ENCODE measurements at regions not wholly inside any gene's neighbourhood (a gene's known extent, or its start where the extent isn't known, plus 50 kb on each side); places are given as distances from the start of the nearest gene placed in this dataset.

DNA sequence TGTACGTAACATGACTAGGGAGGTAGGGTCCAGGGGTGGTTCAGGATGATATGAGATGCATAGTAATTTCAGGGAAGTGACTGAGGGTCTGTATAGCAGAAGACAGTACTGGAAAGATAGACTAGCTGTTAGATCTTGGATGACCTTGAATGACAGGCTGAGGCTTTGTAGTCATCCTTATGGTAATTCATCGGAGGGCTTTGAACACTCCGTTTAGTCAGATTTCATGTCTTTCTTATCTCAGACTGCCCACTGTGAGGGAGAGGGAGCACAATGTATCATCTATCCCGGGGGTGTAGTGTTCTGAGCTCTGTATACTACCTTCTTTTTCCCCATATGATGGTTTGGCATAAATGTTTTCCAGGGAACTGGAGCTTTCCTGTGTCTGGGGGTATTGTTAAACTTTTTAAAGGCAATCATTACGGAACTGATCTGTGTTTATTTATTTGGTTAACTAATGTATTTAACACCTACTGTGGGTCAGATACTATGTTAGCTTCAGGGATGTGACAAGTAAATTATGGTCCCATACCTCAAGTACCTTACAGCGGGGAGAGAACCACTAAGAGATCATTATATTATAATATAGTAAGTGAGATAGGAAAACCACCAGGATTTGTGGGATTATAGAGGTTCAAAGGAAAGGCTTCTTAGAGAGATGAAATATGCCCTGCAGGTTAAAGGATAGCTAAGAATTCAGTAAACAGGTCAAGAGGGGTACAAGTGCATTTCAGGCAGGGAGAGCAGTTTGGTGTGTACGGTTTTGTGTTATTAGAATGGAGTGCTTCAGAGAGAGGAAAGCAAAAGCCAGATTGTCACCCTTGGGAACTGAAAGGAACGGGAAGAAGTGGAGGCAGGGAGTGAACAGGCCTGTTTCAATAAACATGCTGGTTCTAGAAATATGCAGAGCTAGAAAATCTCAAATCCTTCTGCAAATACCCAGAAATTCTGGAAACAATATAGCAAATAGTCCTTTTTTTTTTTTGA, 164.8 kb upstream of the KL start:
- H3K27me3 ChIP-seq (ENCODE audit: insufficient read depth, low read depth, low read length) = no peaks in the 10 kb centered on the region
- H3F3A ChIP-seq (ENCODE audit: insufficient read depth, low read length, poor library complexity, severe bottlenecking) = no peaks in the 10 kb centered on the region
- H3K9ac ChIP-seq (ENCODE audit: low read length) = no peak overlapping the region
- no peaks in the 10 kb centered on the region for H3K9me2 ChIP-seq (ENCODE audit: insufficient read depth, low read length)
- no peak for TF ChIP-seq RAD21 (conservative IDR thresholded peaks at IDR 0.05)
- no peak for TF ChIP-seq POLR2AphosphoS5 (IDR thresholded peaks at IDR 0.05)
- TF ChIP-seq MXI1 (conservative IDR thresholded peaks at IDR 0.05; ENCODE audit: poor library complexity, severe bottlenecking) = no peak
- TF ChIP-seq, protein P1, sequence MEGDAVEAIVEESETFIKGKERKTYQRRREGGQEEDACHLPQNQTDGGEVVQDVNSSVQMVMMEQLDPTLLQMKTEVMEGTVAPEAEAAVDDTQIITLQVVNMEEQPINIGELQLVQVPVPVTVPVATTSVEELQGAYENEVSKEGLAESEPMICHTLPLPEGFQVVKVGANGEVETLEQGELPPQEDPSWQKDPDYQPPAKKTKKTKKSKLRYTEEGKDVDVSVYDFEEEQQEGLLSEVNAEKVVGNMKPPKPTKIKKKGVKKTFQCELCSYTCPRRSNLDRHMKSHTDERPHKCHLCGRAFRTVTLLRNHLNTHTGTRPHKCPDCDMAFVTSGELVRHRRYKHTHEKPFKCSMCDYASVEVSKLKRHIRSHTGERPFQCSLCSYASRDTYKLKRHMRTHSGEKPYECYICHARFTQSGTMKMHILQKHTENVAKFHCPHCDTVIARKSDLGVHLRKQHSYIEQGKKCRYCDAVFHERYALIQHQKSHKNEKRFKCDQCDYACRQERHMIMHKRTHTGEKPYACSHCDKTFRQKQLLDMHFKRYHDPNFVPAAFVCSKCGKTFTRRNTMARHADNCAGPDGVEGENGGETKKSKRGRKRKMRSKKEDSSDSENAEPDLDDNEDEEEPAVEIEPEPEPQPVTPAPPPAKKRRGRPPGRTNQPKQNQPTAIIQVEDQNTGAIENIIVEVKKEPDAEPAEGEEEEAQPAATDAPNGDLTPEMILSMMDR (IDR thresholded peaks at IDR 0.05; ENCODE audit: poor library complexity, severe bottlenecking) = no peak
- no peak for TF ChIP-seq EZH2 (IDR thresholded peaks at IDR 0.05; ENCODE audit: borderline replicate concordance, insufficient read depth, low read length, poor library complexity, severe bottlenecking)
- TF ChIP-seq, protein P2, sequence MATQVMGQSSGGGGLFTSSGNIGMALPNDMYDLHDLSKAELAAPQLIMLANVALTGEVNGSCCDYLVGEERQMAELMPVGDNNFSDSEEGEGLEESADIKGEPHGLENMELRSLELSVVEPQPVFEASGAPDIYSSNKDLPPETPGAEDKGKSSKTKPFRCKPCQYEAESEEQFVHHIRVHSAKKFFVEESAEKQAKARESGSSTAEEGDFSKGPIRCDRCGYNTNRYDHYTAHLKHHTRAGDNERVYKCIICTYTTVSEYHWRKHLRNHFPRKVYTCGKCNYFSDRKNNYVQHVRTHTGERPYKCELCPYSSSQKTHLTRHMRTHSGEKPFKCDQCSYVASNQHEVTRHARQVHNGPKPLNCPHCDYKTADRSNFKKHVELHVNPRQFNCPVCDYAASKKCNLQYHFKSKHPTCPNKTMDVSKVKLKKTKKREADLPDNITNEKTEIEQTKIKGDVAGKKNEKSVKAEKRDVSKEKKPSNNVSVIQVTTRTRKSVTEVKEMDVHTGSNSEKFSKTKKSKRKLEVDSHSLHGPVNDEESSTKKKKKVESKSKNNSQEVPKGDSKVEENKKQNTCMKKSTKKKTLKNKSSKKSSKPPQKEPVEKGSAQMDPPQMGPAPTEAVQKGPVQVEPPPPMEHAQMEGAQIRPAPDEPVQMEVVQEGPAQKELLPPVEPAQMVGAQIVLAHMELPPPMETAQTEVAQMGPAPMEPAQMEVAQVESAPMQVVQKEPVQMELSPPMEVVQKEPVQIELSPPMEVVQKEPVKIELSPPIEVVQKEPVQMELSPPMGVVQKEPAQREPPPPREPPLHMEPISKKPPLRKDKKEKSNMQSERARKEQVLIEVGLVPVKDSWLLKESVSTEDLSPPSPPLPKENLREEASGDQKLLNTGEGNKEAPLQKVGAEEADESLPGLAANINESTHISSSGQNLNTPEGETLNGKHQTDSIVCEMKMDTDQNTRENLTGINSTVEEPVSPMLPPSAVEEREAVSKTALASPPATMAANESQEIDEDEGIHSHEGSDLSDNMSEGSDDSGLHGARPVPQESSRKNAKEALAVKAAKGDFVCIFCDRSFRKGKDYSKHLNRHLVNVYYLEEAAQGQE (IDR thresholded peaks at IDR 0.05; ENCODE audit: borderline replicate concordance) = no peak
- no peak for TF ChIP-seq TAF1 (IDR thresholded peaks at IDR 0.05; ENCODE audit: low read depth)
- no peak for TF ChIP-seq SMC3 (conservative IDR thresholded peaks at IDR 0.05; ENCODE audit: poor library complexity)
- no peak for TF ChIP-seq EP300 (conservative IDR thresholded peaks at IDR 0.05; ENCODE audit: poor library complexity, severe bottlenecking)
- H4K20me1 ChIP-seq (ENCODE audit: insufficient read depth) = no peaks in the 10 kb centered on the region
- H3K79me2 ChIP-seq (replicated peaks; ENCODE audit: insufficient read depth, low read length) = no peaks in the 10 kb centered on the region
- H2AFZ ChIP-seq (ENCODE audit: low read depth, low read length) = no peak overlapping the region
- no peak overlapping the region for H3K4me3 ChIP-seq (ENCODE audit: low read length)
- H3K36me3 ChIP-seq (ENCODE audit: insufficient read depth, low read length) = no peaks in the 10 kb centered on the region
- H3K4me2 ChIP-seq (ENCODE audit: low read length) = no peak overlapping the region
- H3K27ac ChIP-seq (ENCODE audit: low read length) = no peak overlapping the region
- H3K9me3 ChIP-seq (ENCODE audit: low read length) = no peaks in the 10 kb centered on the region

DNA sequence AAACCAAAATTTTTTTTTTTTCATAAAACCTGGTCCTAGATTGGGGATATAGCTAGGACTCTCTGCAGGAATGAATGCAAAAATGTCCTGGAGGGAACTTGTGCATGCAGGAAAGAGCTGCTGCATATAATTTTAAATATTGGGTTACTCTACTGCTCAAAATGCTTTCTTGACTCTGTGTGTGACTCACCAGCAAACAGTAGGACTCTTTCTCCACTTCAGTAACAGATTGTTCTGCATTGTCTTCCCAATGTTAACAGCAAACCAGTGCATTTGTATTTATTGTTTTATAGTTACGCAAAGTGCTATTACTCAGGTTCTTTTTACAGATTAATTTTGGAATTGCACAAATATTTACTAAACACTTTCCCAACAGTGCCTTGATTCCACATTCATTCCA, 163.7 kb upstream of the KL start:
- Histone ChIP-seq H3K36me3 (ENCODE audit: insufficient read depth, low read length) (no peaks in the 10 kb centered on the region), H3K9ac (ENCODE audit: low read length) (no peak overlapping the region), H3K4me2 (ENCODE audit: low read length) (no peak overlapping the region), H3K9me2 (ENCODE audit: insufficient read depth, low read length) (no peaks in the 10 kb centered on the region), H3K4me3 (ENCODE audit: low read length) (no peak overlapping the region), H3K27me3 (ENCODE audit: insufficient read depth, low read depth, low read length) (no peaks in the 10 kb centered on the region), H3K79me2 (replicated peaks; ENCODE audit: insufficient read depth, low read length) (no peaks in the 10 kb centered on the region), H2AFZ (ENCODE audit: low read depth, low read length) (no peak overlapping the region), H3F3A (ENCODE audit: insufficient read depth, low read length, poor library complexity, severe bottlenecking) (no peaks in the 10 kb centered on the region), H3K9me3 (ENCODE audit: low read length) (no peaks in the 10 kb centered on the region), H3K27ac (ENCODE audit: low read length) (no peak overlapping the region), H4K20me1 (ENCODE audit: insufficient read depth) (no peaks in the 10 kb centered on the region)
- TF ChIP-seq, protein P1 (IDR thresholded peaks at IDR 0.05; ENCODE audit: poor library complexity, severe bottlenecking) = no peak
- TF ChIP-seq, protein P2 (IDR thresholded peaks at IDR 0.05; ENCODE audit: borderline replicate concordance) = no peak
- no peak for TF ChIP-seq EZH2 (IDR thresholded peaks at IDR 0.05; ENCODE audit: borderline replicate concordance, insufficient read depth, low read length, poor library complexity, severe bottlenecking)
- TF ChIP-seq TAF1 (IDR thresholded peaks at IDR 0.05; ENCODE audit: low read depth) = no peak
- TF ChIP-seq RAD21 (conservative IDR thresholded peaks at IDR 0.05) = no peak
- TF ChIP-seq POLR2AphosphoS5 (IDR thresholded peaks at IDR 0.05) = no peak
- TF ChIP-seq EP300 (conservative IDR thresholded peaks at IDR 0.05; ENCODE audit: poor library complexity, severe bottlenecking) = no peak
- TF ChIP-seq SMC3 (conservative IDR thresholded peaks at IDR 0.05; ENCODE audit: poor library complexity) = no peak
